DND-41 (cell line): ENCODE measurements at regions not wholly inside any gene's neighbourhood (a gene's known extent, or its start where the extent isn't known, plus 50 kb on each side); places are given as distances from the start of the nearest gene placed in this dataset.
A peak's percentile ranks its signal among the peaks of the same experiment; 100 is the strongest.

Experiments used
- ATAC-seq: fragments of 200-7000 bp; cut with Tn5 transposase; 3 replicates; pipeline ENCODE4 v1.9.1; 2021; ENCODE audit warnings: low read depth; ENCODE audit not compliant: insufficient read depth
- DNase-seq: peaks from one replicate; pipeline ENCODE4 v3.0.0-alpha.2; 2020
- H2AFZ ChIP-seq: 2 replicates; pipeline ENCODE4 v1.6.0; 2012; ENCODE audit warnings: low read depth, low read length
- H3K27ac ChIP-seq: 2 replicates; pipeline ENCODE4 v1.5.1; 2012; ENCODE audit warnings: low read length, inconsistent platforms
- H3K27me3 ChIP-seq: fragments of 200-600 bp; sonication (generic); 2 replicates; pipeline ENCODE4 v1.6.0; 2012; ENCODE audit warnings: low read length, mild to moderate bottlenecking, inconsistent platforms; ENCODE audit not compliant: insufficient read depth, poor library complexity
- H3K36me3 ChIP-seq: 2 replicates; pipeline ENCODE4 v1.5.1; 2012; ENCODE audit warnings: low read length, inconsistent platforms; ENCODE audit not compliant: insufficient read depth
- H3K4me1 ChIP-seq: 2 replicates; pipeline ENCODE4 v1.5.1; 2012; ENCODE audit warnings: mild to moderate bottlenecking, low read length; ENCODE audit not compliant: insufficient read depth
- H3K4me2 ChIP-seq: 2 replicates; pipeline ENCODE4 v1.6.0; 2012; ENCODE audit warnings: mild to moderate bottlenecking, moderate library complexity, low read length, inconsistent platforms; ENCODE audit not compliant: insufficient read depth
- H3K4me3 ChIP-seq, 2 experiments: fragments of 200-600 bp in 1 of 2; shearing (Covaris generic) in 1 of 2; 2 replicates each; pipeline ENCODE4 v1.5.1; 2012 to 2016; ENCODE audit warnings: inconsistent platforms in 2 of 2, low read length in 2 of 2, mild to moderate bottlenecking in 2 of 2, low read depth in 1 of 2, moderate library complexity in 1 of 2
- H3K79me2 ChIP-seq: 2 replicates; pipeline ENCODE4 v1.6.0; 2012; ENCODE audit warnings: low read length, inconsistent platforms; ENCODE audit not compliant: insufficient read depth
- H3K9ac ChIP-seq: 2 replicates; pipeline ENCODE4 v1.6.0; 2012; ENCODE audit warnings: low read depth, mild to moderate bottlenecking, inconsistent platforms, low read length, moderate library complexity
- H3K9me3 ChIP-seq: 2 replicates; pipeline ENCODE4 v1.5.1; 2012; ENCODE audit warnings: low read length, moderate library complexity, mild to moderate bottlenecking, inconsistent platforms; ENCODE audit not compliant: insufficient read depth, severe bottlenecking
- H4K20me1 ChIP-seq: 2 replicates; pipeline ENCODE4 v1.6.0; 2012; ENCODE audit warnings: low read length; ENCODE audit not compliant: insufficient read depth
- EZH2 ChIP-seq: IDR thresholded peaks from 3 replicates; pipeline ENCODE4 v1.6.1; 2012; ENCODE audit warnings: borderline replicate concordance, low read depth, mild to moderate bottlenecking, moderate library complexity, low read length, inconsistent platforms; ENCODE audit not compliant: severe bottlenecking
- TF ChIP-seq, protein P1 (sequence below): IDR thresholded peaks from 2 replicates; pipeline ENCODE4 v1.5.1; 2012; ENCODE audit warnings: borderline replicate concordance, low read length, moderate library complexity, mild to moderate bottlenecking; ENCODE audit not compliant: poor library complexity, severe bottlenecking; ENCODE audit errors: extremely low read depth

DNA sequence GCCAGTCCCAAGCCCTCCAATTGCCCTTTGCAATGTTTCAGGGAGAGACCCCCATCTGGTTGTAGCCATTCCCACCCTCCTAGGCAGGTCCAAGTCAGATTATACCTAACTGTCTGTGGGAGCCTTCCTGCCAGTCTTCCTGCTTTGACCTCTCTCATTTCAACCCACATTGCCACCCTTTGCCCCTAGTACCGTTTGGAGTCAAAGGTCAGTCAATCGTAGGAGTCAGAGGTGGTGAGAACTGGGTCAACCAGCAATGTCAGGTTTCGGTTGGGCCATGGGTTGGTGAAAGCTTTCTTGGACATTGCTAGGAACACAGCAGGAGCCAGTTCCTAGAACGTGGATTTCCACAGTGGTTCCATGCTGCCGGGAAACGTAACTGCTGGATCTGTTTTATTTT, 269.4 kb upstream of the GHITM start:
- no peak for ATAC-seq
- Histone ChIP-seq H3K9me3 (no peaks in the 10 kb centered on the region), H3K27me3 (no peaks in the 10 kb centered on the region), H3K36me3 (no peaks in the 10 kb centered on the region), H3K27ac (no peak overlapping the region), H2AFZ (no peak overlapping the region), H3K4me2 (no peak overlapping the region), H3K4me1 (no peaks in the 10 kb centered on the region), H3K79me2 (no peaks in the 10 kb centered on the region), H3K4me3 (no peak overlapping the region), H3K9ac (no peak overlapping the region), H4K20me1 (no peaks in the 10 kb centered on the region)
- no peak for TF ChIP-seq EZH2
- TF ChIP-seq, protein P1, sequence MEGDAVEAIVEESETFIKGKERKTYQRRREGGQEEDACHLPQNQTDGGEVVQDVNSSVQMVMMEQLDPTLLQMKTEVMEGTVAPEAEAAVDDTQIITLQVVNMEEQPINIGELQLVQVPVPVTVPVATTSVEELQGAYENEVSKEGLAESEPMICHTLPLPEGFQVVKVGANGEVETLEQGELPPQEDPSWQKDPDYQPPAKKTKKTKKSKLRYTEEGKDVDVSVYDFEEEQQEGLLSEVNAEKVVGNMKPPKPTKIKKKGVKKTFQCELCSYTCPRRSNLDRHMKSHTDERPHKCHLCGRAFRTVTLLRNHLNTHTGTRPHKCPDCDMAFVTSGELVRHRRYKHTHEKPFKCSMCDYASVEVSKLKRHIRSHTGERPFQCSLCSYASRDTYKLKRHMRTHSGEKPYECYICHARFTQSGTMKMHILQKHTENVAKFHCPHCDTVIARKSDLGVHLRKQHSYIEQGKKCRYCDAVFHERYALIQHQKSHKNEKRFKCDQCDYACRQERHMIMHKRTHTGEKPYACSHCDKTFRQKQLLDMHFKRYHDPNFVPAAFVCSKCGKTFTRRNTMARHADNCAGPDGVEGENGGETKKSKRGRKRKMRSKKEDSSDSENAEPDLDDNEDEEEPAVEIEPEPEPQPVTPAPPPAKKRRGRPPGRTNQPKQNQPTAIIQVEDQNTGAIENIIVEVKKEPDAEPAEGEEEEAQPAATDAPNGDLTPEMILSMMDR, result no peak
- no peak for DNase-seq

DNA sequence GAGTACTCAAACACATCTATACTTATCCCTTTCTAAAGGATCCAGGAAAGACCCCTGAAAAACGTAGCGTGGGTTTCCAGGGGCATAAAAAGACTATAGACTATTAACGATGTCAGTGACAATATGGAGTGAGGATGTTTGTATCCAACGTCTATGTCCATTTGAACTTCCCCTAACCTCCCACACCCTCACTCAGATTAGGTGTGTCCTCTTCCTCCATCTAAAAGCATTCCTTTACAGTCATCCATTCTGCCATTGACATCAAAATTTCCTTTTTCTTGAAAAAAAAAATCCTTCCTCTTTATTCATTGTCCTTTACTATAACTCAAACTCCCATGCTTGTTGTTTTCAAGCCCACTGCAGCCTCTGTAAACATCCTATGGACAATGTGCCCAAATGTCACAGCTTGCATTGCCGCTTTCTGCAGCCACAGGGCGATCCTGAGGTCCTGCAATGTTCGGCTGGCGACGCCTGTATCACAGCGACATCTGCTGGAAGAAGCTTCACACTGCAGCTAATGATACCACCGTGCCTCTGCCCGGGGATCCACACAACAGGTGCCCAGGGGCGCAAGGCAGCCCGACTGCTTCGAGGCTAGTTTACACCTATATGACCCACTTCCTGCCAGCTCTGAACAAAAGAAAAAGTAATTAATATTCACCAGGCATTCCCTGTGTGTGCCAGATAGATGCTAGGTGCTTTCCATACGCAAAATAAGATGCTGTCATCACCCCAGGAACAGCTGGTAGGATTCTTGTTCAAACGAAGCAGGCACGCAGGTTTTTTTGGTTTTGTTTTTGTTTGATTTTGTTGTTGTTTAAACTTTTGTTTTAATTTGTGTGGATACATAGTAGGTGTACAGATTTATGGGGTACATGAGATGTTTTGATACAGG, 267.9 kb upstream of the GHITM start:
- no peak overlapping the region for H2AFZ ChIP-seq
- no peak overlapping the region for H3K9ac ChIP-seq
- TF ChIP-seq, protein P1, result peak; percentile 97
- no peak for TF ChIP-seq EZH2
- no peaks in the 10 kb centered on the region for H3K27me3 ChIP-seq
- H3K4me1 ChIP-seq, result no peaks in the 10 kb centered on the region
- H3K4me2 ChIP-seq, result no peak overlapping the region
- no peaks in the 10 kb centered on the region for H3K9me3 ChIP-seq
- H3K27ac ChIP-seq, result no peak overlapping the region
- H3K4me3 ChIP-seq, result no peak overlapping the region
- H3K79me2 ChIP-seq, result no peaks in the 10 kb centered on the region
- no peaks in the 10 kb centered on the region for H3K36me3 ChIP-seq
- ATAC-seq, result peak; percentile 97
- no peaks in the 10 kb centered on the region for H4K20me1 ChIP-seq
- peak; percentile 69 for DNase-seq

DNA sequence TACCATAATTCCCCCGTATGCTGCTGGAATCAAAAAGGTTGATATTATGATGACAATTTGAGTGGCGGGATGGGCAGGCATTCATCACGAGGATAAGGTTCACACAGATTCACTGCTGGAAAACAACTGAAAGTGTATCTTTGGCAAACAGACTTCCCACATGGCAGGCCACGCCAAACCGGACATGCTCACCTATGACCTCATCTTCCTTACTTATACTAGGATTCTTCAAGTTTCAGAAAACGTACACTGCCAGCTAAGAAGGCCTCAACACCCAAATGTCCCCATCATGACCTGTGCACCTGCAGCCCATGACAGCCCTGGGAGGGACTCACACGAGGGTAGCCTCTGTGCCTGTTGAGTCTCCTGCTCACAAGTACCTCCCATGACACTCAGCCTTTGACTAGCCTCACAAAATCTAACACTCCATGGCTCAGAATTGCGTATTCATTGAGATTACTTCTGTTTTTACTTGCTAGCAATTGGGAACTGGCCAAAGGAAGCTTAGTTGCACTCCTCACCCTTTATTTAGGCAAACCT, 259.0 kb upstream of the GHITM start:
- no peak for ATAC-seq
- no peaks in the 10 kb centered on the region for H3K27me3 ChIP-seq

DNA sequence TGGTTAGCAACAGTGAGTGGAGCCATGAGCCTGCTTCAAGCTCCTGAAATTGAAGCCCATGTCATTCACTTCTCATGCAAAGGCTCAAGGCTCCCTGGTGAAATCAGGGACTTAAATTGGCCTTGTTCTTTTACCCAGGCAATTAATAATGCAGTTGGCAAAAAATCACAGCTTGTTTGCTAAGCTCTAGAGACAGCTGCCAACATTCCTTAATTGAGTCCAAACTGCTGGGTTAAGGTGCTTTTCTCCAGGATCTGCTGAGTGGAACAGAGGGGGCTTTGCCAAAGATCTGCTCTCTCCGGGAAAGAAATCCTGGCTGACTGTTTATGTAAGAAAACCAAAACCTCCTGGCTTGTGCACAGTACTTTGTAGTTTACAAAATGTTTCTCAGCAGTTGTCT, 257.6 kb upstream of the GHITM start:
- TF ChIP-seq EZH2, result no peak
- TF ChIP-seq, protein P1, result no peak
- Histone ChIP-seq H3K4me2 (no peak overlapping the region), H3K79me2 (no peaks in the 10 kb centered on the region), H3K4me3 (no peak overlapping the region), H3K27me3 (no peaks in the 10 kb centered on the region), H3K9me3 (no peaks in the 10 kb centered on the region), H3K9ac (no peak overlapping the region), H4K20me1 (no peaks in the 10 kb centered on the region), H2AFZ (no peak overlapping the region), H3K27ac (no peak overlapping the region), H3K4me1 (no peaks in the 10 kb centered on the region), H3K36me3 (no peaks in the 10 kb centered on the region)
- DNase-seq (no peak), ATAC-seq (no peak)

More for the DNA sequence above, 259.0 kb upstream of the GHITM start:
- no peak overlapping the region for H3K27ac ChIP-seq
- H3K4me2 ChIP-seq, result no peak overlapping the region
- H2AFZ ChIP-seq, result no peak overlapping the region
- no peaks in the 10 kb centered on the region for H3K9me3 ChIP-seq
- H3K4me1 ChIP-seq, result no peaks in the 10 kb centered on the region
- TF ChIP-seq EZH2, result no peak
- H3K9ac ChIP-seq, result no peak overlapping the region
- H3K79me2 ChIP-seq, result no peaks in the 10 kb centered on the region
- no peak for DNase-seq
- H3K4me3 ChIP-seq, result no peak overlapping the region
- no peaks in the 10 kb centered on the region for H4K20me1 ChIP-seq
- H3K36me3 ChIP-seq, result no peaks in the 10 kb centered on the region
